Fibroblast of lung (primary cell): ENCODE measurements at regions not wholly inside any gene's neighbourhood (a gene's known extent, or its start where the extent isn't known, plus 50 kb on each side); places are given as distances from the start of the nearest gene placed in this dataset.
"Not testable (repeated sequence)": the region's sequence is repeated elsewhere in the genome, so short reads cannot be mapped to it uniquely, and the experiment has no call there.

Experiments
- CTCF ChIP-seq, 2 donors: IDR thresholded peaks in 1 of 2; conservative IDR thresholded peaks in 1 of 2; 1 replicate in 1 of 2; 2 replicates in 1 of 2; pipeline ENCODE4 v1.5.1; 2011 to 2012; ENCODE audit warnings: low read length in 2 of 2, control low read depth in 1 of 2, inconsistent platforms in 1 of 2, low read depth in 1 of 2, mild to moderate bottlenecking in 1 of 2
- EZH2 ChIP-seq: IDR thresholded peaks from 2 replicates; pipeline ENCODE4 v1.5.1; 2012; ENCODE audit warnings: low read length, control low read depth, mild to moderate bottlenecking; ENCODE audit errors: missing control alignments

GRCh38 chr2:90250350-90250749 lies 1558.9 kb downstream of the RPIA start:
- not testable (repeated sequence) for TF ChIP-seq CTCF (conservative IDR thresholded peaks at IDR 0.05 in 1 of 2, IDR thresholded peaks at IDR 0.05 in 1 of 2; ENCODE audit: low read depth in 1 of 2, low read length in 2 of 2); EZH2
